Glomerular endothelial cell (primary cell): ENCODE measurements at regions not wholly inside any gene's neighbourhood (a gene's known extent, or its start where the extent isn't known, plus 50 kb on each side); places are given as distances from the start of the nearest gene placed in this dataset.

Source experiments
- DNase-seq: peaks from one replicate; pipeline ENCODE4 v3.0.0-alpha.2; 2011; ENCODE audit warnings: low read depth, low spot score; ENCODE audit errors: extremely low read depth

GRCh38 chr3:72296477-72297111 lies 511.6 kb upstream of the PROK2 start:
- DNase-seq: no peak

- no peak for DNase-seq
Observed at GRCh38 chr3:72295962-72296450, 511.1 kb upstream of the PROK2 start.

- no peak for DNase-seq
Observed at GRCh38 chr3:72295276-72295961, 510.5 kb upstream of the PROK2 start.

- no peak for DNase-seq
Observed at GRCh38 chr3:72290859-72291638, 506.1 kb upstream of the PROK2 start.

- DNase-seq: no peak
Observed at GRCh38 chr3:72289692-72290071, 504.7 kb upstream of the PROK2 start.

GRCh38 chr3:72288955-72289691 lies 504.2 kb upstream of the PROK2 start:
- no peak for DNase-seq

GRCh38 chr3:72287956-72288355 lies 503.0 kb upstream of the PROK2 start:
- DNase-seq: no peak

- DNase-seq: no peak
Observed at GRCh38 chr3:72285502-72285901, 500.6 kb upstream of the PROK2 start.

- no peak for DNase-seq
Observed at GRCh38 chr3:72284471-72284870, 499.5 kb upstream of the PROK2 start.

GRCh38 chr3:72282918-72283317 lies 498.0 kb upstream of the PROK2 start:
- DNase-seq: no peak

GRCh38 chr3:72281551-72281950 lies 496.6 kb upstream of the PROK2 start:
- DNase-seq: no peak

- DNase-seq: no peak
Observed at GRCh38 chr3:72280876-72281275, 495.9 kb upstream of the PROK2 start.

GRCh38 chr3:72279631-72280041 lies 494.7 kb upstream of the PROK2 start:
- no peak for DNase-seq

- no peak for DNase-seq
Observed at GRCh38 chr3:72279068-72279604, 494.2 kb upstream of the PROK2 start.

- no peak for DNase-seq
Observed at GRCh38 chr3:72278349-72279067, 493.6 kb upstream of the PROK2 start.

- no peak for DNase-seq
Observed at GRCh38 chr3:72277710-72278109, 492.8 kb upstream of the PROK2 start.

- no peak for DNase-seq
Observed at GRCh38 chr3:72276806-72277205, 491.9 kb upstream of the PROK2 start.

GRCh38 chr3:72275331-72275751 lies 490.4 kb upstream of the PROK2 start:
- DNase-seq: no peak

GRCh38 chr3:72274493-72275330 lies 489.8 kb upstream of the PROK2 start:
- no peak for DNase-seq
